ENCODE measurements at regions not wholly inside any gene's neighbourhood (a gene's known extent, or its start where the extent isn't known, plus 50 kb on each side); places are given as distances from the start of the nearest gene placed in this dataset.

- whole genome bisulfite sequencing, 2 donors, result 91 to 95% methylated on average over 1 of the region's 1 CpG
- Histone ChIP-seq H3K36me3 (no peaks in the 10 kb centered on the region), H3K4me3 (no peak overlapping the region), H3K27me3 (no peaks in the 10 kb centered on the region), H3K4me1 (no peaks in the 10 kb centered on the region), H3K27ac (no peak overlapping the region), H3K9me3 (no peaks in the 10 kb centered on the region)
- ATAC-seq (ENCODE audit: low FRiP score in 2 of 2) (no peak), DNase-seq (no peak)
- TF ChIP-seq EP300 (IDR thresholded peaks at IDR 0.05), result no peak
- no peak for TF ChIP-seq POLR2AphosphoS5 (IDR thresholded peaks at IDR 0.05)
- TF ChIP-seq, protein P1, sequence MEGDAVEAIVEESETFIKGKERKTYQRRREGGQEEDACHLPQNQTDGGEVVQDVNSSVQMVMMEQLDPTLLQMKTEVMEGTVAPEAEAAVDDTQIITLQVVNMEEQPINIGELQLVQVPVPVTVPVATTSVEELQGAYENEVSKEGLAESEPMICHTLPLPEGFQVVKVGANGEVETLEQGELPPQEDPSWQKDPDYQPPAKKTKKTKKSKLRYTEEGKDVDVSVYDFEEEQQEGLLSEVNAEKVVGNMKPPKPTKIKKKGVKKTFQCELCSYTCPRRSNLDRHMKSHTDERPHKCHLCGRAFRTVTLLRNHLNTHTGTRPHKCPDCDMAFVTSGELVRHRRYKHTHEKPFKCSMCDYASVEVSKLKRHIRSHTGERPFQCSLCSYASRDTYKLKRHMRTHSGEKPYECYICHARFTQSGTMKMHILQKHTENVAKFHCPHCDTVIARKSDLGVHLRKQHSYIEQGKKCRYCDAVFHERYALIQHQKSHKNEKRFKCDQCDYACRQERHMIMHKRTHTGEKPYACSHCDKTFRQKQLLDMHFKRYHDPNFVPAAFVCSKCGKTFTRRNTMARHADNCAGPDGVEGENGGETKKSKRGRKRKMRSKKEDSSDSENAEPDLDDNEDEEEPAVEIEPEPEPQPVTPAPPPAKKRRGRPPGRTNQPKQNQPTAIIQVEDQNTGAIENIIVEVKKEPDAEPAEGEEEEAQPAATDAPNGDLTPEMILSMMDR (IDR thresholded peaks at IDR 0.05), result no peak
- TF ChIP-seq POLR2A (IDR thresholded peaks at IDR 0.05), result no peak
These were observed 63.4 kb upstream of the PALM2AKAP2 start for GRCh38 chr9:109716631-109717030.

DNA sequence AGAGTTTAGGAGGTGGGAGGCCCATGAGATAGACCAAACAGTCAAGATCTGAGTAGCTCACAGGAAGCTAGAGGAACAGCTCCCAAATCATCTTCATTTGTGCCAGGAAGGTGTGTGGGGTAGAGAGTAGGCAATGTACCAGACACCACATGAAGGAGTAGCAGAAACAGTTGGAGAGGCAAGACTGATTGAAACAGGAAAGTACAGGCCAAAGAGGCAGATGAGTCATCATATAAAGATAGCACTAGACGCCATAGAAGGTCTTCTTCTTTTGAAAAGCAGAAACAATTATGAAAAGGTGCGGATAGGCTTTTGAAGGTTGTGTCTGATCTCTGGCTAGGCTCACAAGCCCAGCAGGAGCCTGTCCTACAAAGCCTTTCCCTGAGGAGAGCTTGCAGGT lies 62.7 kb upstream of the PALM2AKAP2 start:
- no peak for ATAC-seq (ENCODE audit: low FRiP score in 2 of 2)
- 75 to 88% methylated on average over 2 of the region's 2 CpGs for WGBS, 2 donors
- H3K4me3 ChIP-seq, result no peak overlapping the region
- no peaks in the 10 kb centered on the region for H3K9me3 ChIP-seq
- no peak for TF ChIP-seq EP300 (IDR thresholded peaks at IDR 0.05)
- H3K36me3 ChIP-seq, result no peaks in the 10 kb centered on the region
- no peaks in the 10 kb centered on the region for H3K4me1 ChIP-seq
- no peak for DNase-seq
- no peaks in the 10 kb centered on the region for H3K27me3 ChIP-seq
- H3K27ac ChIP-seq, result no peak overlapping the region

DNA sequence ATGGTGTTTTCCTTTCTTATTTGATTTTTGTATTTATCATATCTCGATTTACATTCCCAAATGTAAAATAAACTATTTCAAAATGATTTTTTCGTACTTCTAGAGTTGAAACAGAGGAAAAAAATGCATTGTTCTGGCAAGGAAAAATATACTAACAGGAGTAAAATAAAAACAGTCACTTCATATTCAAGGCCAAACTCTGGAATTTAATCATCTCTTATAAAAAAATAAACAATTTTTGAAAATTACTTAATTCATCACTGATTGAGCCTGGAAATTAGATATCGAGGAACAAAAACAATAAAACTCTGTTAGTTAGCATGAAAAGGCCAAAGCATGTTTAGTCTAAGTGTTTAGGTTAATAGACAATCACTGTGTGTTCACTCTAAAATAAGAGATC lies 61.1 kb upstream of the PALM2AKAP2 start:
- H3K36me3 ChIP-seq, result no peaks in the 10 kb centered on the region
- TF ChIP-seq, protein P1 (IDR thresholded peaks at IDR 0.05), result no peak
- TF ChIP-seq POLR2A (IDR thresholded peaks at IDR 0.05), result no peak
- TF ChIP-seq POLR2AphosphoS5 (IDR thresholded peaks at IDR 0.05), result no peak
- DNase-seq, result no peak
- 60 to 75% methylated on average over 3 of the region's 3 CpGs for WGBS, 2 donors
- no peak overlapping the region for H3K4me3 ChIP-seq
- no peak overlapping the region for H3K27ac ChIP-seq
- no peak for ATAC-seq (ENCODE audit: low FRiP score in 2 of 2)
- no peaks in the 10 kb centered on the region for H3K27me3 ChIP-seq
- no peaks in the 10 kb centered on the region for H3K4me1 ChIP-seq
- H3K9me3 ChIP-seq, result no peaks in the 10 kb centered on the region

DNA sequence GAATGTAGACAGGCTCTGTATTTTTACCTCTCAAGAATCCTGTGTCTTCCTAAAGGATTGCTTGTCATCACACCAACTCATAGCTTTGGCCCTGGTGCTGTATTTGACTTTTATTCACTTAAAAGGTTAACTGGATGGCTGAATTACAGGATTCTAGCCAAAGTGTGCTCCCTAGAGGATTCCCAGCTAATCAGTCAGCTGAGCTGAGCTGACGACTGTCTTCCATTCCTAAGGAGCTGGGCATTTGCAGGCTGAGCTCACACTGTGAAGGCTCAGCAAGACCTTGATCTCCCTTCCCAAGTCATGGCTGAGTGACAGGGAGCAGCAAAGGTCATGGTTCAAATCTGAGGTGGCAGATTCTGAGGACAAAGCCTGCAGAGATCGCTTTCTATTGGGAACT lies 59.0 kb upstream of the PALM2AKAP2 start:
- DNase-seq (no peak), ATAC-seq (ENCODE audit: low FRiP score in 2 of 2) (no peak)
- 40 to 64% methylated on average over 2 of the region's 2 CpGs for WGBS, 2 donors

DNA sequence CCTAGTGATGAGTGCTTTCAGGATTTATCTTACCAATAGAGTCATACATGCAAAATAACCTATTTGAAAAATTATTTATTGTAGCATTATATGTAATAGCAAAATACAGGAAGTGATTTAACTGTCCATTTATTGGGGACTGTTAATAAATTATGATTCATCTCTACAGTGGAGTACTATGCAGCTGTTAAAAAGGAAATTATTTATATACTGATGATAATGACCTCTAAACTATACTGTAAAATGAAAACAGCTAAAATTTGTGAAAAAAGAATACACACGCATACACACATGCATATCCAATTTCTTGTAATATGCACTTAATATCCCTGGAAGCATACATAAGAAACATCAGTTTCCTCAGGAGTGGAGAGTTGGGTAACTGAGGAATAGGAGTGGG lies 58.0 kb upstream of the PALM2AKAP2 start:
- H3K27ac ChIP-seq, result no peak overlapping the region
- no peaks in the 10 kb centered on the region for H3K9me3 ChIP-seq
- DNase-seq, result no peak
- TF ChIP-seq, protein P1 (IDR thresholded peaks at IDR 0.05), result no peak
- TF ChIP-seq POLR2A (IDR thresholded peaks at IDR 0.05) (no peak), POLR2AphosphoS5 (IDR thresholded peaks at IDR 0.05) (no peak), EP300 (IDR thresholded peaks at IDR 0.05) (no peak)
- 100% methylated on average over 1 of the region's 1 CpG for WGBS, 2 donors
- H3K27me3 ChIP-seq, result no peaks in the 10 kb centered on the region
- H3K4me1 ChIP-seq, result no peaks in the 10 kb centered on the region
- ATAC-seq (ENCODE audit: low FRiP score in 2 of 2), result no peak
- no peaks in the 10 kb centered on the region for H3K36me3 ChIP-seq
- H3K4me3 ChIP-seq, result no peak overlapping the region

More for the DNA sequence above, 59.0 kb upstream of the PALM2AKAP2 start:
- TF ChIP-seq POLR2A (IDR thresholded peaks at IDR 0.05), result no peak
- no peak for TF ChIP-seq POLR2AphosphoS5 (IDR thresholded peaks at IDR 0.05)
- TF ChIP-seq, protein P1 (IDR thresholded peaks at IDR 0.05), result no peak
- no peak for TF ChIP-seq EP300 (IDR thresholded peaks at IDR 0.05)
- no peak overlapping the region for H3K4me3 ChIP-seq
- no peaks in the 10 kb centered on the region for H3K9me3 ChIP-seq
- no peaks in the 10 kb centered on the region for H3K27me3 ChIP-seq
- no peak overlapping the region for H3K27ac ChIP-seq
- no peaks in the 10 kb centered on the region for H3K4me1 ChIP-seq
- H3K36me3 ChIP-seq, result no peaks in the 10 kb centered on the region
